HepG2 (cell line): ENCODE measurements at regions not wholly inside any gene's neighbourhood (a gene's known extent, or its start where the extent isn't known, plus 50 kb on each side); places are given as distances from the start of the nearest gene placed in this dataset.
A peak's percentile ranks its signal among the peaks of the same experiment; 100 is the strongest.

ENCODE experiments used
- EP300 ChIP-seq, 3 experiments: sonication (generic) in 1 of 3; formaldehyde crosslinking in 1 of 3; IDR thresholded peaks; 2 replicates each; pipeline versions ENCODE4 v1.5.1 to v1.6.1; 2011 to 2020; ENCODE audit warnings: low read depth in 2 of 3, low read length in 2 of 3, borderline replicate concordance in 1 of 3, improper control_type of control experiment in 1 of 3, mild to moderate bottlenecking in 1 of 3, missing genetic modification reagents in 1 of 3, moderate library complexity in 1 of 3
- GATAD2A ChIP-seq: IDR thresholded peaks from 2 replicates; pipeline ENCODE4 v1.6.1; 2016
- HOXA3 ChIP-seq: sonication (generic); formaldehyde crosslinking; IDR thresholded peaks from 2 replicates; pipeline ENCODE4 v1.5.0; 2020; ENCODE audit warnings: missing genetic modification reagents
- MAZ ChIP-seq, 2 experiments: sonication (generic) in 1 of 2; formaldehyde crosslinking in 1 of 2; IDR thresholded peaks; 2 replicates each; pipeline versions ENCODE4 v1.5.0 to v1.6.1; 2012 to 2020; ENCODE audit warnings: low read depth in 2 of 2, mild to moderate bottlenecking in 2 of 2, borderline replicate concordance in 1 of 2, improper control_type of control experiment in 1 of 2, low read length in 1 of 2, missing genetic modification reagents in 1 of 2, moderate library complexity in 1 of 2
- MIER2 ChIP-seq: IDR thresholded peaks from 2 replicates; pipeline ENCODE4 v1.6.1; 2016; ENCODE audit warnings: missing biosample characterization, missing genetic modification reagents
- MNT ChIP-seq: fragments of 450-650 bp; IDR thresholded peaks from 2 replicates; pipeline ENCODE4 v1.6.1; 2016
- RARA ChIP-seq: IDR thresholded peaks from 2 replicates; pipeline ENCODE4 v1.6.1; 2016; ENCODE audit warnings: missing genetic modification reagents, missing compliant biosample characterization
- RELA ChIP-seq: sonication (generic); formaldehyde crosslinking; IDR thresholded peaks from 2 replicates; pipeline ENCODE4 v1.4.0; 2020; ENCODE audit warnings: missing genetic modification reagents
- SETDB1 ChIP-seq: sonication (generic); formaldehyde crosslinking; IDR thresholded peaks from 2 replicates; pipeline ENCODE4 v1.5.1; 2020; ENCODE audit warnings: missing genetic modification reagents, mild to moderate bottlenecking, borderline replicate concordance
- SOX5 ChIP-seq: IDR thresholded peaks from 2 replicates; pipeline ENCODE4 v1.6.1; 2016; ENCODE audit warnings: borderline replicate concordance
- SSRP1 ChIP-seq: IDR thresholded peaks from 2 replicates; pipeline ENCODE4 v1.6.1; 2016; ENCODE audit warnings: control low read depth
- TBX2 ChIP-seq: sonication (generic); formaldehyde crosslinking; IDR thresholded peaks from 2 replicates; pipeline ENCODE4 v1.5.0; 2020; ENCODE audit warnings: missing genetic modification reagents, mild to moderate bottlenecking, borderline replicate concordance
- XRCC5 ChIP-seq: fragments of 200-400 bp; formaldehyde crosslinking; optimal IDR thresholded peaks from 2 replicates; pipeline ENCODE3; 2017; ENCODE audit warnings: mild to moderate bottlenecking, low read length
- ZGPAT ChIP-seq: IDR thresholded peaks from 2 replicates; pipeline ENCODE4 v1.6.1; 2016; ENCODE audit warnings: mild to moderate bottlenecking
- ZNF12 ChIP-seq: sonication (generic); formaldehyde crosslinking; IDR thresholded peaks from 2 replicates; pipeline ENCODE4 v1.5.0; 2020; ENCODE audit warnings: missing genetic modification reagents
- ZNF205 ChIP-seq: IDR thresholded peaks from 2 replicates; pipeline ENCODE4 v1.6.1; 2018; ENCODE audit warnings: missing biosample characterization, missing genetic modification reagents
- ZNF484 ChIP-seq: sonication (generic); formaldehyde crosslinking; IDR thresholded peaks from 2 replicates; pipeline ENCODE4 v1.5.1; 2020; ENCODE audit warnings: mild to moderate bottlenecking, low read depth, missing genetic modification reagents, borderline replicate concordance
- ZNF749 ChIP-seq: sonication (generic); formaldehyde crosslinking; IDR thresholded peaks from 2 replicates; pipeline ENCODE4 v1.8.0; 2022; ENCODE audit warnings: mild to moderate bottlenecking, missing genetic modification reagents, moderate library complexity, borderline replicate concordance
- ZSCAN12 ChIP-seq: sonication (generic); formaldehyde crosslinking; IDR thresholded peaks from 2 replicates; pipeline ENCODE4 v1.9.0; 2021; ENCODE audit warnings: mild to moderate bottlenecking, missing genetic modification reagents
- TF ChIP-seq, protein P1 (sequence below): IDR thresholded peaks from 2 replicates; pipeline ENCODE4 v1.6.1; 2012; ENCODE audit warnings: low read depth, low read length, improper control_type of control experiment

DNA sequence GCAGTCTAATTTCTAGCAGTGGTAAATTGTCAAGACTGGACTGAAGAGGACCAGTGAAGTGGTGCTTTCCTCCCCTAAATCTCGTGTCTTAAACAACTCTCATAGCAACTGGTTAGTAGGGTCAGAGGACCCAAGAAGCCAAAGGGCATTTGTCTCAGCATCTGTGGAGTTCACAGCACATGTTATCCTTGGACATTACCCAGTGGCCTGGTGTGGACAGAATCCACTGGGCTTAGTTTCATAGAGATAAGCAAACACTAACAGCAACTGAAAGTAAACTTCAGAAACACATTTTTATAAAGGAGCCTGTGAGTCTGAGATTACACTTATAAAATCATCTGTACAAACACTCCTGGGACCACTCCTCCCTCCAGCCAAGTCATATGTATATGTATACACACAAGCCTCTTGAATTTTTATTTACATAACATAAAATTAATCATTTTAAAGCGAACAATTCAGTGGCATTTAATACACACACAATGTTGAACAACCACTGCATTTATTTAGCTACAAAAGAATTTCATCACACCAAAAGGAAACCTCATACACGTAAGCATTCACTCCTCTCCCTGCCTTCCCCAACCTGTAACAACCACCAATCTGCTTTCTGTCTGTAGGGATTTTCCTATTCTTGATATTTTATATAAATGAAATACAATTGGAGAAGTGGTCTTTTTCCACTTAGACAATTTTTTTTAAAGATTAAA, 457.8 kb downstream of the RASEF start (continued):
- TF ChIP-seq MAZ (IDR thresholded peaks at IDR 0.05; ENCODE audit: borderline replicate concordance, low read depth, low read length), result no peak
- no peak for TF ChIP-seq MAZ (CRISPR knock-in tag; IDR thresholded peaks at IDR 0.05; ENCODE audit: low read depth)
- TF ChIP-seq SETDB1 (CRISPR knock-in tag), result no peak
- no peak for TF ChIP-seq ZNF749 (CRISPR knock-in tag)
- TF ChIP-seq ZNF205 (CRISPR knock-in tag), result peak; percentile 44; the same call in 1 of the 2 replicates
- TF ChIP-seq XRCC5, result peak; percentile 44
- peak in 1 of 2 experiments; percentile 70; a peak in 1 of 4 replicates for TF ChIP-seq EP300 (IDR thresholded peaks at IDR 0.05; ENCODE audit: low read depth in 2 of 2, low read length in 2 of 2)
- TF ChIP-seq EP300 (CRISPR knock-in tag; IDR thresholded peaks at IDR 0.05; ENCODE audit: borderline replicate concordance), result no peak; the same call in 1 of the 2 replicates
- TF ChIP-seq ZGPAT, result 0 out of 2 replicates have a peak, but pooled peaks have one; percentile 41
- TF ChIP-seq MNT, result no peak
- peak; percentile 72 for TF ChIP-seq RARA
- TF ChIP-seq ZNF12 (CRISPR knock-in tag), result peak; percentile 48; the same call in 1 of the 2 replicates
- no peak for TF ChIP-seq ZNF484 (CRISPR knock-in tag)
- TF ChIP-seq SOX5 (CRISPR knock-in tag), result peak; percentile 67
- no peak; the same call in 1 of the 2 replicates for TF ChIP-seq SSRP1
- no peak for TF ChIP-seq ZSCAN12 (CRISPR knock-in tag)
- peak; percentile 85 for TF ChIP-seq GATAD2A (CRISPR knock-in tag)
- peak; percentile 51; the same call in 1 of the 2 replicates for TF ChIP-seq TBX2 (CRISPR knock-in tag)
- TF ChIP-seq HOXA3 (CRISPR knock-in tag), result peak; percentile 29; the same call in 1 of the 2 replicates
- TF ChIP-seq MIER2 (CRISPR knock-in tag), result 0 out of 2 replicates have a peak, but pooled peaks have one; percentile 23
- no peak for TF ChIP-seq RELA (CRISPR knock-in tag)
- TF ChIP-seq, protein P1, sequence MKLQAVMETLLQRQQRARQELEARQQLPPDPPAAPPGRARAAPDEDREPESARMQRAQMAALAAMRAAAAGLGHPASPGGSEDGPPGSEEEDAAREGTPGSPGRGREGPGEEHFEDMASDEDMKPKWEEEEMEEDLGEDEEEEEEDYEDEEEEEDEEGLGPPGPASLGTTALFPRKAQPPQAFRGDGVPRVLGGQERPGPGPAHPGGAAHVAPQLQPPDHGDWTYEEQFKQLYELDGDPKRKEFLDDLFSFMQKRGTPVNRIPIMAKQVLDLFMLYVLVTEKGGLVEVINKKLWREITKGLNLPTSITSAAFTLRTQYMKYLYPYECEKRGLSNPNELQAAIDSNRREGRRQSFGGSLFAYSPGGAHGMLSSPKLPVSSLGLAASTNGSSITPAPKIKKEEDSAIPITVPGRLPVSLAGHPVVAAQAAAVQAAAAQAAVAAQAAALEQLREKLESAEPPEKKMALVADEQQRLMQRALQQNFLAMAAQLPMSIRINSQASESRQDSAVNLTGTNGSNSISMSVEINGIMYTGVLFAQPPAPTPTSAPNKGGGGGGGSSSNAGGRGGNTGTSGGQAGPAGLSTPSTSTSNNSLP, result peak; percentile 43; the same call in 1 of the 2 replicates
